GM08714 (cell line): ENCODE measurements at regions not wholly inside any gene's neighbourhood (a gene's known extent, or its start where the extent isn't known, plus 50 kb on each side); places are given as distances from the start of the nearest gene placed in this dataset.
"Not testable (repeated sequence)": the region's sequence is repeated elsewhere in the genome, so short reads cannot be mapped to it uniquely, and the experiment has no call there.

Experiments
- H3K4me3 ChIP-seq: fragments of 200-500 bp; sonication (Bioruptor generic); 2 replicates; pipeline ENCODE4 v1.5.1; 2014; ENCODE audit warnings: mild to moderate bottlenecking, low read length, inconsistent platforms
- ZNF274 ChIP-seq: IDR thresholded peaks from 2 replicates; pipeline ENCODE4 v1.6.1; 2012; ENCODE audit warnings: mild to moderate bottlenecking, low read depth, low read length

DNA sequence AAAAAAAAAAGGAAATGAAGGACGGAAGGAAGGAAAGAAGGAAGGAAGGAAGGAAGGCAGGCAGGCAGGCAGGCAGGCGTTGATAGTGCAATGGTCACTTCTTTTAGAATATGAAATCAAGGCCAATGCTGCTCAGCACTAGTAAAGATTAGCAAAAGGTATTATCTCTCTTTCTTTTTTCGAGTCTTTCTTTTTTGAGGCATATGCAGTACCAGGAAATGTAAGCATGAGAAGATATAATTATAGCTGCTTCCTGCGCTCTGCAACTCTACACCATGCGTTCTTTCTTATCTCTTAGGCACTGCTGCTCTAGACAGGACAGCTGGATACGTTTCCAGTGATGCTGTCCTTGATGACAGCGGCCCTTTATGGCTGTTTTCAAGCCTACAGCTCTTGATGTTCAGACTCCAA lies 1512.5 kb upstream of the B3GALT2 start:
- no peak overlapping the region for H3K4me3 ChIP-seq
- no peak for TF ChIP-seq ZNF274

- TF ChIP-seq ZNF274 = no peak
- H3K4me3 ChIP-seq = no peak overlapping the region
Measured at GRCh38 chr1:194693244-194693643, 1506.8 kb upstream of the B3GALT2 start.

DNA sequence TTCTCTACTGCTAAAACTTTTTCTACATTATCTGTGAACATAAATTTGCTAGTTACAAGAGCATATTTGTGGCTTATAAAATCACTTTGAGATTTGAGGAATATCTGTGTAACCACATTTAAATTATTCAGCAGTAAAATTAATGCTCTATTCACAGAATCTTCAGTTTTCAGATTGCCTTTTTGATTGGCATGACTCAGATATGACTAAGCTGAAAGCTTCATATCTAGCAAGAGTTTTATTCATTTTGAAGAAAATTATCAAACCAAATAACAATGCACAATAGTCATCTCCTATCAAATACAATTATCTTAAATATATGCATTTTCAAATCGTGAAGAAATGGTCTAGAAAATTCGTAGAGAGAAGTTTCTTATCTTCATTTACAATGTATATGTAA lies 1498.2 kb upstream of the B3GALT2 start:
- H3K4me3 ChIP-seq = no peak overlapping the region
- no peak for TF ChIP-seq ZNF274

GRCh38 chr1:194658090-194658439 lies 1471.7 kb upstream of the B3GALT2 start:
- TF ChIP-seq ZNF274 = no peak

DNA sequence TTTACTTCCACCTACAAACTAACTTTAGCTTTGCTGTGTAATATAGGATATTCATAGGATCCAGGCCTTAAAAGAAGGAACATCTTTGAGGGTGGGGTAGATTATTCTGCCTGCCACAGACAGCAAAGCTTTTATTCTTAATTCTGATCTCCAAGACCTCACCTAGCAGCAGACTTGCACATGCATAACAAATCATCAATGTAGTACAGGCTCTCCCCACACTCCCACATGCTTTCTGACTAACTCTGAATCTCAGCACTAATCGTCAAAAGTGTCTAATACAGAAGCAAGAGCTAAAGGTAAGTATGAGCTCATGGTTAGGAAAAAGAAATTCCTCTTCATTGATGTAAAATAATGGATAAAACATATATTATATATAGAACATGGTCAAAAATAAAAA lies 1468.5 kb upstream of the B3GALT2 start:
- no peak for TF ChIP-seq ZNF274
- H3K4me3 ChIP-seq = no peak overlapping the region

More at GRCh38 chr1:194658090-194658439, 1471.7 kb upstream of the B3GALT2 start:
- no peak overlapping the region for H3K4me3 ChIP-seq

- no peak overlapping the region for H3K4me3 ChIP-seq
- no peak for TF ChIP-seq ZNF274
Measured at GRCh38 chr1:194653385-194653784, 1467.0 kb upstream of the B3GALT2 start.

GRCh38 chr1:194647118-194647517 lies 1460.7 kb upstream of the B3GALT2 start:
- TF ChIP-seq ZNF274 = no peak
- H3K4me3 ChIP-seq = no peak overlapping the region

- no peak overlapping the region for H3K4me3 ChIP-seq
- no peak for TF ChIP-seq ZNF274
Measured at GRCh38 chr1:194644528-194644927, 1458.1 kb upstream of the B3GALT2 start.

GRCh38 chr1:194640322-194640721 lies 1453.9 kb upstream of the B3GALT2 start:
- no peak for TF ChIP-seq ZNF274
- H3K4me3 ChIP-seq = no peak overlapping the region

DNA sequence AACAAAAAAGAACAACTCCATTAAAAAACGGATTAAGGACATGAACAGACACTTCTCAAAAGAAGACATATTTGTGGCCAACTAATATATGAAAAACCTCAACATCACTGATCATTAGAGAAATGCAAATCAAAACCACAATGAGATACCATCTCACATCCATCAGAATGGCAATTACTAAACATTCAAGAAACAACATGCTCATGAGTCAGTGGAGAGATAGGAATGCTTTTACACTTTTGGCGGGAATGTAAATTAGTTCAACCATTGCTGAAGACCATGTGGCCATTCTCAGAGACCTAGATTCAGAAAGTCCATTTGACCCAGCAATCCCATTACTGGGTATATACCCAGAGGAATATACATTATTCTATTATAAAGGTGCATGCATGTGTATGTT lies 1442.6 kb upstream of the B3GALT2 start:
- H3K4me3 ChIP-seq = no peak overlapping the region
- TF ChIP-seq ZNF274 = no peak

GRCh38 chr1:194624833-194625232 lies 1438.4 kb upstream of the B3GALT2 start:
- H3K4me3 ChIP-seq = no peak overlapping the region
- TF ChIP-seq ZNF274 = no peak

- TF ChIP-seq ZNF274 = no peak
- no peak overlapping the region for H3K4me3 ChIP-seq
Measured at GRCh38 chr1:194618101-194618500, 1431.7 kb upstream of the B3GALT2 start.

- H3K4me3 ChIP-seq = not testable (repeated sequence)
Measured at GRCh38 chr1:194617272-194617671, 1430.9 kb upstream of the B3GALT2 start.

DNA sequence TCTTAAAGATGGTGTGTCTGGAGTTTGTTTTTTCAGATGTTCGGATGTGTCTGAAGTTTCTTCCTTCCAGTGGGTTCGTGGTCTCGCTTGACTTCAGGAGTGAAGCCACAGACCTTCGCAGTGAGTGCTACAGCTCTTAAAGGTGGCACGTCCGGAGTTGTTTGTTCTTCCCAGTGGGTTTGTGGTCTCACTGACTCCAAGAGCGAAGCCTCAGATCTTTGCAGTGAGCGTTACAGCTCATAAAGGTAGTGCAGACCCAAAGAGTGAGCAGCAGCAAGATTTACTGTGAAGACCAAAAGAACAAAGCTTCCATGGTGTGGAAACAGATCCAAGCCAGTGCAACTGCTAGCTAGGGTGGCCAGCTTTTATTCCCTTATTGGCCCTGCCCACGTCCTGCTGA lies 1430.4 kb upstream of the B3GALT2 start:
- no peak overlapping the region for H3K4me3 ChIP-seq
- TF ChIP-seq ZNF274 = no peak

DNA sequence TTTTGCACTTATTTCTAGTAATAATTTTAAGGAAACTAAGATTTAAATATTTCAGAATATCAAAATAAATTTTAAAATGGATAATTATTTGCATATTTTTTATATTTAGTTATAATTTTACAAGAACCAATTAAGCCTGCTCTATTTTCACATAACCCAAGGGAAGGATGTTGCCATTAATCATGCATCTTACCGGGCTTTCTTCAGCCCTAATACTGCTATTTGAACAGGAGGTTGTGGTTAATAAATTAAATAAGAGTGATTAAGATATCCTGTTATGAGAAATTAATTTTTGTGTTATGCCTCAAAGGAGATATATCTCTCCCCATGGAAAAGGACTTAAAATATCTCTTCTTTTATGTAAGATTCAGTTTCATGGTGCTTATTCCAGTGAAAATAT lies 1415.8 kb upstream of the B3GALT2 start:
- no peak overlapping the region for H3K4me3 ChIP-seq
- TF ChIP-seq ZNF274 = no peak

DNA sequence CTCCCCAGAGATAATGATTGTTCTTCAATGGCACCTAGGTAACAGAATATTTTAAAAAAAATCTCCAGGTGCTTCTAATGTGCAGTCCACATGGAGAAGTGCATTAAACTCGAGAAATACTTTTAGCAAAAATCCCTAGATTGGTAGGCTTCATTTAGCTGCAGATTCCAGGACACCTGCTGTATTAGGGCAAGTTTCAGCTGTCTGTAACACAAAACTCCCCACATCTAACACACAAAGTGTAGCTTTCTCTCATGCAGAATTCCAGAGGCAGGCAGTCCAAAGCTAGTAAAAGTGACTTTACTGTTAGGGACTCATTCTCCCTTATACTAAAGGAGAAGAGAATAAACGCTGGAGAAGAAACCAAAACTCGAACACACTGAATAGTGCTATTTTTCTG lies 1414.3 kb upstream of the B3GALT2 start:
- no peak for TF ChIP-seq ZNF274

DNA sequence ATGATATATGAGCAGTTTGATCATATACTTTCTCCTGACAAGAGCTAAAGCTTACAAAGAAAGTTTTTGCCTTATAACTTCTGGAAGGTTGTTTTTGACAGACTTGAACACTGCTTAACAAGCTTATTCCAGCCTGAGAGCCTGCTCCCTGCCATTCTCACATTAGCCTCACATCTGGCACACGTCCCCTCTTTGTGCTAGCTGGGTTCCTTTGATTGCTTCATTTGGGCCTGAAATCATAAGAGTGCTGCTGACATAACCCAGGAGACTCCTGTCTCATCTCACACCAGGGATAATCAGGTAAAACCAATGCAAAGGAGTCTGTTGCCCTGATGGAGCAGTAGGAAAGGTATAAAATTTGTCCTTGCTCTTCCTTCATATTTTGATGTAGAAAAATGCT lies 1411.7 kb upstream of the B3GALT2 start:
- H3K4me3 ChIP-seq = no peak overlapping the region
- no peak for TF ChIP-seq ZNF274

More for the DNA sequence above, 1414.3 kb upstream of the B3GALT2 start:
- no peak overlapping the region for H3K4me3 ChIP-seq

- TF ChIP-seq ZNF274 = no peak
Measured at GRCh38 chr1:194586302-194586701, 1399.9 kb upstream of the B3GALT2 start.

More at GRCh38 chr1:194586302-194586701, 1399.9 kb upstream of the B3GALT2 start:
- no peak overlapping the region for H3K4me3 ChIP-seq
